Suprapubic skin (tissue), 4 donors: ENCODE measurements at regions not wholly inside any gene's neighbourhood (a gene's known extent, or its start where the extent isn't known, plus 50 kb on each side); places are given as distances from the start of the nearest gene placed in this dataset.
"Not testable (repeated sequence)": the region's sequence is repeated elsewhere in the genome, so short reads cannot be mapped to it uniquely, and the experiment has no call there.

ENCODE experiments used
- DNase-seq, 2 donors: peaks; one replicate each; pipeline ENCODE4 v3.0.0-alpha.2; 2019; ENCODE audit warnings: low spot score in 2 of 2
- H3K27ac ChIP-seq: fragments of 200-600 bp; sonication (generic); one replicate; pipeline ENCODE4 v1.5.1; 2019
- H3K27me3 ChIP-seq: fragments of 200-600 bp; sonication (generic); one replicate; pipeline ENCODE4 v1.5.1; 2019
- H3K36me3 ChIP-seq: fragments of 200-600 bp; sonication (generic); one replicate; pipeline ENCODE4 v1.5.1; 2019
- H3K4me1 ChIP-seq: fragments of 200-600 bp; sonication (generic); one replicate; pipeline ENCODE4 v1.5.1; 2019
- H3K4me3 ChIP-seq: fragments of 200-600 bp; sonication (generic); one replicate; pipeline ENCODE4 v1.5.1; 2019; ENCODE audit warnings: mild to moderate bottlenecking
- H3K9me3 ChIP-seq: fragments of 200-600 bp; sonication (generic); one replicate; pipeline ENCODE4 v1.5.1; 2019
- EP300 ChIP-seq: sonication (generic); formaldehyde crosslinking; IDR thresholded peaks from one replicate; pipeline ENCODE4 v1.6.1; 2017; ENCODE audit warnings: antibody characterized with exemption
- POLR2A ChIP-seq, 2 donors: fragments of 450-650 bp; IDR thresholded peaks; one replicate each; pipeline ENCODE4 v1.6.1; 2017; ENCODE audit warnings: antibody characterized with exemption in 2 of 2, mild to moderate bottlenecking in 2 of 2, moderate library complexity in 2 of 2
- POLR2AphosphoS5 ChIP-seq, 3 donors: sonication (generic); formaldehyde crosslinking; IDR thresholded peaks; one replicate each; pipeline ENCODE4 v1.6.1; 2017; ENCODE audit warnings: antibody characterized with exemption in 3 of 3
- WGBS: methylation state at CpG from one replicate; pipeline ENCODE4 v1.1.5; 2018; 5-methylcytosine and 5-hydroxymethylcytosine counted together
- TF ChIP-seq, protein P1 (sequence below), 2 donors: fragments of 200-600 bp in 1 of 2; fragments of 450-650 bp in 1 of 2; sonication (generic) in 1 of 2; IDR thresholded peaks; one replicate each; pipeline ENCODE4 v1.5.1; 2016 to 2019; ENCODE audit warnings: antibody characterized with exemption in 2 of 2, mild to moderate bottlenecking in 1 of 2, moderate library complexity in 1 of 2

DNA sequence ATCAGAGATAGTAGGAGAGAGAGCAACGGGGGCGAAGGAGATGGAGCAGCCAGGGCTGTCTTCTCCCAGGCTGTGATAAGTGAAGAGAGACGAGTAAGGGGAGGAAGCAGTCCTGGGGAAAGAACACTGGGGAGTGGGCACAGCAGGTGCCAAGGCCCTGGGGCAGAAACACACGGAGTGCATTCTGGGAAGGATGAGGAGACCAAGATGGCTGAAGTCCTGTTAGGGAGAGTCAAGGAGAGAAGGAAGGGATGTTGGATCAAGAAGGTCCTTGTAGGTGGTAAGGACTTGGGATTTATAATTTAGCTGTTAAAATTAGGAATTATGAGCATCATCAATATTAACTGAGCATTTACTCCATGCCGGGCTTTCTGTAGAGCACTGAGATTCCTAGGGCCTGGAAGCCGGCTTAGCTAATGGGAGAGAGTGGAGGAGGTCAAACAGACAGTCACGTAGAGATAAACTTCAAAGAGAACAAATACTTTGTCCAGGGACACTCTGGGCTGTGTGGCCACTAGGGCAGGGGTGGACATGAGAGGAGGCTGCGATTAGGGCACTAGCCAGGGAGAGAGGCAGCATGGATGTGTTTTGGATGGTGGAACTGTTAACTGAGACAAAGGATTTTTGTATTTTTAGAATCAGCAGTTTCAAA is 134.2 kb upstream of the PEG3 start:
- no peak overlapping the region for H3K27ac ChIP-seq
- no peaks in the 10 kb centered on the region for H3K36me3 ChIP-seq
- 60% methylated on average over 8 of the region's 8 CpGs for WGBS
- H3K4me3 ChIP-seq, result no peak overlapping the region
- no peak for DNase-seq
- H3K27me3 ChIP-seq, result no peaks in the 10 kb centered on the region
- H3K9me3 ChIP-seq, result peaks cover 4% of the 10 kb centered on the region
- TF ChIP-seq POLR2AphosphoS5 (IDR thresholded peaks at IDR 0.05) (no peak), POLR2A (IDR thresholded peaks at IDR 0.05) (no peak), EP300 (no peak)
- TF ChIP-seq, protein P1, sequence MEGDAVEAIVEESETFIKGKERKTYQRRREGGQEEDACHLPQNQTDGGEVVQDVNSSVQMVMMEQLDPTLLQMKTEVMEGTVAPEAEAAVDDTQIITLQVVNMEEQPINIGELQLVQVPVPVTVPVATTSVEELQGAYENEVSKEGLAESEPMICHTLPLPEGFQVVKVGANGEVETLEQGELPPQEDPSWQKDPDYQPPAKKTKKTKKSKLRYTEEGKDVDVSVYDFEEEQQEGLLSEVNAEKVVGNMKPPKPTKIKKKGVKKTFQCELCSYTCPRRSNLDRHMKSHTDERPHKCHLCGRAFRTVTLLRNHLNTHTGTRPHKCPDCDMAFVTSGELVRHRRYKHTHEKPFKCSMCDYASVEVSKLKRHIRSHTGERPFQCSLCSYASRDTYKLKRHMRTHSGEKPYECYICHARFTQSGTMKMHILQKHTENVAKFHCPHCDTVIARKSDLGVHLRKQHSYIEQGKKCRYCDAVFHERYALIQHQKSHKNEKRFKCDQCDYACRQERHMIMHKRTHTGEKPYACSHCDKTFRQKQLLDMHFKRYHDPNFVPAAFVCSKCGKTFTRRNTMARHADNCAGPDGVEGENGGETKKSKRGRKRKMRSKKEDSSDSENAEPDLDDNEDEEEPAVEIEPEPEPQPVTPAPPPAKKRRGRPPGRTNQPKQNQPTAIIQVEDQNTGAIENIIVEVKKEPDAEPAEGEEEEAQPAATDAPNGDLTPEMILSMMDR (IDR thresholded peaks at IDR 0.05), result no peak
- no peaks in the 10 kb centered on the region for H3K4me1 ChIP-seq

DNA sequence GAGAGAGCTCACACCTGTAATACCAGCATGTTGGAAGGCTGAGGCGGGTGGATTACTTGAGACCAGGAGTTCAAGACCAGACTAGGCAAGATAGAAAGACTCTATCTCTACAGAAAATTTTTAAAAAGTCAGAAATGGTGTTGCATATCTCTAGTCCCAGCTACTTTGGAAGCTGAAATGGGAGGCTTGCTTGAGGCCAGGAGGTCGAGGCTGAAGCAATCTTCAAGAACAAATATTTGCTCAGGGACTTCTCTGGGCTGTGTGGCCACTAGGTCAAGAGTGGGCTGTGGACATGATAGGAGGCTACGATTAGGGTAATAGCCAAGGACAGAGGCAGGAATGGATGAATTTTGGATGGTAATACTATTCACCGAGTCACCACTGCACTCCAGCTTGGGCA is 135.8 kb upstream of the PEG3 start:
- DNase-seq, result no peak
- no peak overlapping the region for H3K4me3 ChIP-seq
- H3K36me3 ChIP-seq, result no peaks in the 10 kb centered on the region
- TF ChIP-seq, protein P1 (IDR thresholded peaks at IDR 0.05), result no peak
- TF ChIP-seq POLR2AphosphoS5 (IDR thresholded peaks at IDR 0.05) (no peak), EP300 (no peak), POLR2A (IDR thresholded peaks at IDR 0.05) (no peak)
- WGBS, result 87% methylated on average over 4 of the region's 4 CpGs
- H3K4me1 ChIP-seq, result no peaks in the 10 kb centered on the region
- no peaks in the 10 kb centered on the region for H3K27me3 ChIP-seq
- H3K9me3 ChIP-seq, result peaks cover 10% of the 10 kb centered on the region
- no peak overlapping the region for H3K27ac ChIP-seq

DNA sequence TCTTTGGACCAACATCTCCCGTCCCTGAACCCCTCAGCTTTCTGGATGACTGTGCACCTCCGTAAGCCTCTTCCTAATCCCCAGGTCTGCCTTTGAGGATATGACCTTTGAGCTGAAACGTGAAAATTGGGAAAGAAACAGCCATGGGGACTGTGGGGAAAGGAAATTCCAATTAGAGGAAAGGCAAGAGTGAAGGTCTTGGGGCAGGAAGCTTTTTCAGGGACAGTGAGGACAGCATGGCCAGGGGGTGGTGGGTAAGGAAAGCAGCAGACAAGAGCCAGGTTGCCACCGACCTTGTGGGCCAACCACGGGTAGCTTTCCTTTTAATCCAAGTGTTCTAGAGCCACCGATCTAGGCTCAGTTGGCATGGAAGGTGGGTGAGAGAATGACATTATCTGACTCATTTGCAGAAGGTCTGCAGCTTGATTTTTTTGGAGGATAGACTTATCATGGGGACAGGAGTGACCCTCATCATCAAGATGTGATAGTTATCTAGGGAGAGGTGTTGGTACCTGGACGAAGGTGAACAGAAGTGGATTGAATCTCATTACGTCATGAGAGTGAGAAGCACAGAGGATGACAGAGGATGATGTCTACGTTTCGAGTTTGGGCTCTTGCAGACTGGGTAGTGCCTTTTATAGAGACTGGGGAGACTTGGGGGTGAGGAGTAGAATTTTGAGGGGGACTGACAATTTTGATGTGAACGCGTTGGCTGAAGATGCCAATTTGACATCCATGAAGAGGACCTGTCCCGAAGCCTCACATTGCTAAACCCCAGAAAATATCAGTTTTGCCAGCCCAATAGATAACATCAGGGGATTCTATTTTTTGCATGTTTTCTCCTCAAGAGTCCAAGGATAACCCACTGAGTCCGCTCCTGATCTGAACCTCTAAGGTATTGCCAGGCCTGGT is 136.7 kb upstream of the PEG3 start:
- Histone ChIP-seq H3K27me3 (no peaks in the 10 kb centered on the region), H3K36me3 (no peaks in the 10 kb centered on the region), H3K4me1 (no peaks in the 10 kb centered on the region), H3K27ac (no peak overlapping the region), H3K4me3 (no peak overlapping the region), H3K9me3 (peaks cover 10% of the 10 kb centered on the region)
- 87% methylated on average over 14 of the region's 14 CpGs for WGBS
- no peak for DNase-seq
- TF ChIP-seq POLR2AphosphoS5 (IDR thresholded peaks at IDR 0.05), result no peak
- TF ChIP-seq, protein P1 (IDR thresholded peaks at IDR 0.05), result no peak
- no peak for TF ChIP-seq EP300
- TF ChIP-seq POLR2A (IDR thresholded peaks at IDR 0.05), result no peak

DNA sequence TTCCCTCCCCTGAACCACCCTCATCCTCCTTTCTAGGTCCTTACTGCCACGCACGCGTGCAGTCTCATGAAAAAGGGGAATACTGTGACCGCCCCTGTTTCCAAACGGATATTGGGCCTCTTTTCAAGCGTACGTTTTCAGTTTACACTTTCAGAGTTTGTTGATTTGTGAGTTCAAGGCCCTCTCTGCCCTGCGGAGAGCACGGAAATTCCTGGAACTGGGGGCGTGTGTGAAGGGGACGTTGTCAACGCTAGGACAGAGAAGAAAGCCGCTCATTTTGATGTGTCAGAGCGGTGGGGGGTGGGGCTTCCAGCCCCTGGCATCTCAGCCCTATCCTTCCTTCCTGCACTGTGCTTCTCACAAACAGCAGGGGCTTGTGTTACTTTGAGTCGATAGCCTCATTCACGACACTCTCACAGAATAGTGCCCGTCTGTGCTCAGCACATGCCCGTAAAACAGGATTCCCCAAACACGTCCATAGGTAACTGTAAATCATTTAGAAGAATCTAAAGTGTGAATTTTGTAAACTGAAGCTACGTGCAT is 137.6 kb upstream of the PEG3 start:
- no peaks in the 10 kb centered on the region for H3K4me1 ChIP-seq
- WGBS, result 48% methylated on average over 20 of the region's 20 CpGs
- DNase-seq, result no peak
- no peaks in the 10 kb centered on the region for H3K27me3 ChIP-seq
- no peak overlapping the region for H3K27ac ChIP-seq
- peaks cover 8% of the 10 kb centered on the region for H3K9me3 ChIP-seq
- no peak overlapping the region for H3K4me3 ChIP-seq
- no peaks in the 10 kb centered on the region for H3K36me3 ChIP-seq
- TF ChIP-seq POLR2A (IDR thresholded peaks at IDR 0.05) (no peak), EP300 (no peak), POLR2AphosphoS5 (IDR thresholded peaks at IDR 0.05) (no peak)
- TF ChIP-seq, protein P1 (IDR thresholded peaks at IDR 0.05), result no peak

DNA sequence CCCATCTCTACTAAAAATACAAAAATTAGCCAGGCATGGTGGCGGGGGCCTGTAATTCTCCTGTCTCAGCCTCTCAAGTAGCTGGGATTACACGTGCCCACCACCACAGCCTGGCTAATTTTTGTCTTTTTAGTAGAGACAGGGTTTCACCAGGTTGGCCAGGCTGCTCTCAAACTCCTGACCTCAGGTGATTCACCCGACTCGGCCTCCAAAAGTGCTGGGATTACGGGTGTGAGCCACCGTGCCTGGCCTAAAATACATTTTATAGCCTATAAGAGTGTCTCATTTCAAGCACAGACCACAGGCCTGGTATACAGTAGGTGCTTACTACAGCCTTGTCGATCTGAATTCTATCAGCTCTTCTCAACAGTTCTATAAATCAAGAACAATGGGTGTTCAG is 139.5 kb upstream of the USP29 start:
- H3K9me3 ChIP-seq, result peaks cover 21% of the 10 kb centered on the region
- H3K36me3 ChIP-seq, H3K4me3 ChIP-seq, H3K4me1 ChIP-seq, DNase-seq, H3K27me3 ChIP-seq, H3K27ac ChIP-seq: not testable (repeated sequence)
- WGBS, result 90% methylated on average over 7 of the region's 7 CpGs
